ENCODE measurements at regions not wholly inside any gene's neighbourhood (a gene's known extent, or its start where the extent isn't known, plus 50 kb on each side); places are given as distances from the start of the nearest gene placed in this dataset.
"Not testable (repeated sequence)": the region's sequence is repeated elsewhere in the genome, so short reads cannot be mapped to it uniquely, and the experiment has no call there.

GRCh38 chr17:70892527-70892926 is 723.2 kb downstream of the KCNJ2 start:
- DNase-seq = no peak

- no peak for DNase-seq
Measured at GRCh38 chr17:70896843-70897242, 727.5 kb downstream of the KCNJ2 start.

GRCh38 chr17:70897446-70897845 is 728.1 kb downstream of the KCNJ2 start:
- no peak for DNase-seq

GRCh38 chr17:70901870-70902269 is 732.5 kb downstream of the KCNJ2 start:
- no peak for DNase-seq

GRCh38 chr17:70905796-70906195 is 736.5 kb downstream of the KCNJ2 start:
- no peak for DNase-seq

- DNase-seq = no peak
Measured at GRCh38 chr17:70906808-70907207, 737.5 kb downstream of the KCNJ2 start.

GRCh38 chr17:70912716-70913485 is 743.6 kb downstream of the KCNJ2 start:
- DNase-seq = no peak

GRCh38 chr17:70916469-70916868 is 747.1 kb downstream of the KCNJ2 start:
- no peak for DNase-seq

GRCh38 chr17:70919241-70919640 is 749.9 kb downstream of the KCNJ2 start:
- DNase-seq = no peak

GRCh38 chr17:70920416-70920815 is 751.1 kb downstream of the KCNJ2 start:
- DNase-seq = no peak

GRCh38 chr17:70922268-70922667 is 752.9 kb downstream of the KCNJ2 start:
- DNase-seq = no peak

- no peak for DNase-seq
Measured at GRCh38 chr17:70924776-70925175, 755.4 kb downstream of the KCNJ2 start.

GRCh38 chr17:70929226-70929625 is 759.9 kb downstream of the KCNJ2 start:
- DNase-seq = no peak

GRCh38 chr17:70934231-70934630 is 764.9 kb downstream of the KCNJ2 start:
- DNase-seq = no peak

- no peak for DNase-seq
Measured at GRCh38 chr17:70934835-70935234, 765.5 kb downstream of the KCNJ2 start.

GRCh38 chr17:70936724-70937123 is 767.4 kb downstream of the KCNJ2 start:
- no peak for DNase-seq

- DNase-seq = no peak
Measured at GRCh38 chr17:70938336-70938735, 769.0 kb downstream of the KCNJ2 start.

GRCh38 chr17:70945386-70945785 is 776.1 kb downstream of the KCNJ2 start:
- no peak for DNase-seq

GRCh38 chr17:70947215-70947614 is 777.9 kb downstream of the KCNJ2 start:
- no peak for DNase-seq

GRCh38 chr17:70947636-70948565 is 778.6 kb downstream of the KCNJ2 start:
- DNase-seq = no peak

GRCh38 chr17:70953140-70953539 is 783.8 kb downstream of the KCNJ2 start:
- not testable (repeated sequence) for DNase-seq

GRCh38 chr17:70955441-70955840 is 786.1 kb downstream of the KCNJ2 start:
- DNase-seq = no peak

- DNase-seq = no peak
Measured at GRCh38 chr17:70956726-70957125, 787.4 kb downstream of the KCNJ2 start.

GRCh38 chr17:70961341-70961740 is 792.0 kb downstream of the KCNJ2 start:
- no peak for DNase-seq

All from stimulated activated CD8-positive, alpha-beta memory T cell treated with anti-CD3 and anti-CD28 coated beads, Interleukin-4, amount 100 ng/mL, for 48 hours (primary cell).